K562 (cell line): ENCODE measurements at regions not wholly inside any gene's neighbourhood (a gene's known extent, or its start where the extent isn't known, plus 50 kb on each side); places are given as distances from the start of the nearest gene placed in this dataset.

Experiments
- ATAC-seq: fragments of 200-7000 bp; cut with Tn5 transposase; 3 replicates; pipeline ENCODE4 v1.9.1; 2020; ENCODE audit warnings: moderate library complexity
- BruUV-seq: library from RNA; stranded (reverse); fragments of 400-500 nt; replicated peaks from 2 replicates; lab custom pipeline; 2021; lab: Mats Ljungman, UMichigan
- CTCF ChIA-PET: fragments of 300-600 bp; formaldehyde crosslinking; extraction: SDS; loops from one replicate; lab custom pipeline; 2021; ENCODE audit warnings: low intra/inter-chr PET ratio; lab: Yijun Ruan, JAX
- POLR2A ChIA-PET: fragments of 300-600, 350-650 bp; sonication (Branson Sonifier 250); formaldehyde crosslinking; extraction: SDS; loops from one replicate; lab custom pipeline; 2021; ENCODE audit warnings: antibody characterized with exemption, inconsistent platforms; lab: Yijun Ruan, JAX
- DNase-seq, 4 experiments: peaks; one replicate each; pipeline versions ENCODE4 v3.0.0 to v3.0.0-alpha.2; 2011 to 2018; ENCODE audit warnings: low spot score in 3 of 4, mixed read lengths in 3 of 4; ENCODE audit errors: extremely low read depth in 1 of 4
- FAIRE-seq: peaks from 2 replicates; lab custom pipeline; 2011; peaks lifted over from hg19 to GRCh38; lab: Jason Lieb, UNC
- H2AFZ ChIP-seq: 2 replicates; pipeline ENCODE4 v1.6.0; 2011; ENCODE audit warnings: low read depth, low read length, control low read depth, inconsistent platforms
- H3K27ac ChIP-seq: fragments of 200-600 bp; 3 replicates; pipeline ENCODE4 v1.8.0; 2011; ENCODE audit warnings: low read depth, mild to moderate bottlenecking, control low read depth, inconsistent platforms, low read length, moderate library complexity, mixed read lengths; ENCODE audit errors: extremely low read depth
- H3K27me3 ChIP-seq, 2 experiments: fragments of 300-600 bp in 1 of 2; 2 replicates in 1 of 2; 3 replicates in 1 of 2; pipeline versions ENCODE4 v1.6.0 to v1.8.0; 2011; ENCODE audit warnings: inconsistent platforms in 2 of 2, low read length in 2 of 2, mild to moderate bottlenecking in 1 of 2, mixed read lengths in 1 of 2, moderate library complexity in 1 of 2; ENCODE audit not compliant: control insufficient read depth in 2 of 2, insufficient read depth in 2 of 2
- H3K36me3 ChIP-seq: fragments of 300-600 bp; 3 replicates; pipeline ENCODE4 v1.8.0; 2011; ENCODE audit warnings: mild to moderate bottlenecking, low read length, inconsistent platforms; ENCODE audit not compliant: control insufficient read depth, insufficient read depth
- H3K4me1 ChIP-seq, 2 experiments: fragments of 200-600 bp in 1 of 2; replicated peaks in 1 of 2; 2 replicates in 1 of 2; 3 replicates in 1 of 2; pipeline versions ENCODE4 v1.5.1 to v1.8.0; 2011; ENCODE audit warnings: inconsistent platforms in 2 of 2, low read length in 2 of 2, mild to moderate bottlenecking in 1 of 2, mixed read lengths in 1 of 2, moderate library complexity in 1 of 2; ENCODE audit not compliant: control insufficient read depth in 2 of 2, insufficient read depth in 2 of 2
- H3K4me2 ChIP-seq: 2 replicates; pipeline ENCODE4 v1.6.1; 2011; ENCODE audit warnings: low read length, control low read depth, inconsistent platforms, mixed read lengths; ENCODE audit not compliant: insufficient read depth
- H3K4me3 ChIP-seq: fragments of 200-600 bp; sonication (generic), shearing (Covaris generic); 2 replicates; pipeline ENCODE4 v1.5.1; 2016; ENCODE audit warnings: control low read depth, inconsistent platforms
- H3K79me2 ChIP-seq: fragments of 200-600 bp; 3 replicates; pipeline ENCODE4 v1.8.0; 2011; ENCODE audit warnings: low read length, inconsistent platforms; ENCODE audit not compliant: control insufficient read depth, insufficient read depth
- H3K9ac ChIP-seq, 2 experiments: 2 replicates each; pipeline versions ENCODE4 v1.6.0 to v1.6.1; 2011; ENCODE audit warnings: low read depth in 2 of 2, low read length in 2 of 2, control low read depth in 1 of 2, inconsistent platforms in 1 of 2, mild to moderate bottlenecking in 1 of 2, mixed read lengths in 1 of 2; ENCODE audit not compliant: insufficient read depth in 1 of 2
- H3K9me1 ChIP-seq: one replicate; pipeline ENCODE4 v1.6.0; 2011; ENCODE audit warnings: inconsistent platforms, mild to moderate bottlenecking, low read length, moderate library complexity; ENCODE audit not compliant: control insufficient read depth, insufficient read depth
- H3K9me3 ChIP-seq: replicated peaks from 2 replicates; pipeline ENCODE4 v1.5.1; 2011; ENCODE audit warnings: low read depth, low read length, inconsistent platforms; ENCODE audit not compliant: control insufficient read depth, insufficient read depth
- H4K20me1 ChIP-seq: replicated peaks from 2 replicates; pipeline ENCODE4 v1.6.1; 2011; ENCODE audit warnings: low read length, inconsistent platforms, mixed read lengths; ENCODE audit not compliant: control insufficient read depth, insufficient read depth
- HBP1 ChIP-seq: fragments of 450-650 bp; formaldehyde crosslinking; IDR thresholded peaks from 2 replicates; pipeline ENCODE4 v1.4.0; 2022; ENCODE audit warnings: missing genetic modification characterization
- HES1 ChIP-seq: fragments of 450-650 bp; IDR thresholded peaks from 2 replicates; pipeline ENCODE4 v1.6.1; 2016; ENCODE audit warnings: low read depth, mild to moderate bottlenecking, moderate library complexity
- LEF1 ChIP-seq: fragments of 450-650 bp; IDR thresholded peaks from 2 replicates; pipeline ENCODE4 v1.6.1; 2016; ENCODE audit warnings: mild to moderate bottlenecking
- MBD2 ChIP-seq: sonication (generic); IDR thresholded peaks from 2 replicates; pipeline ENCODE4 v1.6.1; 2016; ENCODE audit warnings: low read depth, borderline replicate concordance
- MCM2 ChIP-seq: fragments of 450-650 bp; IDR thresholded peaks from 2 replicates; pipeline ENCODE4 v1.6.1; 2017; ENCODE audit warnings: low read depth, mild to moderate bottlenecking
- NFE2L1 ChIP-seq: fragments of 450-650 bp; IDR thresholded peaks from 2 replicates; pipeline ENCODE4 v1.6.1; 2016; ENCODE audit warnings: missing genetic modification characterization, low read depth, mild to moderate bottlenecking, missing compliant biosample characterization, moderate library complexity, borderline replicate concordance
- NR2F6 ChIP-seq: fragments of 450-650 bp; formaldehyde crosslinking; IDR thresholded peaks from 2 replicates; pipeline ENCODE4 v1.4.0; 2020; ENCODE audit warnings: mild to moderate bottlenecking
- RBBP5 ChIP-seq: fragments of 200-600 bp; sonication (generic); IDR thresholded peaks from 2 replicates; pipeline ENCODE4 v1.6.1; 2012; ENCODE audit warnings: borderline replicate concordance, mild to moderate bottlenecking, low read length, control low read depth, inconsistent platforms; ENCODE audit not compliant: insufficient read depth, poor library complexity, severe bottlenecking
- WHSC1 ChIP-seq: IDR thresholded peaks from one replicate; pipeline ENCODE4 v1.6.1; 2012; ENCODE audit warnings: low read length, control low read depth, inconsistent platforms
- ZKSCAN1 ChIP-seq: fragments of 150-350 bp; IDR thresholded peaks from 2 replicates; pipeline ENCODE4 v1.6.1; 2016; ENCODE audit warnings: low read depth, low read length
- ZNF197 ChIP-seq: fragments of 200-800 bp; sonication (Bioruptor generic); IDR thresholded peaks from 2 replicates; pipeline ENCODE4 v1.6.1; 2016; ENCODE audit warnings: low read depth, missing genetic modification characterization, missing compliant biosample characterization
- ZNF740 ChIP-seq, 3 experiments: fragments of 200-800 bp in 1 of 3; sonication (Bioruptor generic) in 1 of 3; sonication (generic) in 1 of 3; formaldehyde crosslinking in 1 of 3; IDR thresholded peaks; 2 replicates each; pipeline versions ENCODE4 v1.6.1 to v1.8.0; 2016 to 2022; ENCODE audit warnings: mild to moderate bottlenecking in 2 of 3, missing compliant biosample characterization in 2 of 3, missing genetic modification characterization in 2 of 3, missing genetic modification reagents in 1 of 3
- ZSCAN32 ChIP-seq: fragments of 450-650 bp; formaldehyde crosslinking; IDR thresholded peaks from 2 replicates; pipeline ENCODE4 v1.4.0; 2020; ENCODE audit warnings: mild to moderate bottlenecking, moderate library complexity
- WGBS: fragments of 100-300 bp; shearing (Covaris generic); methylation state at CpG from one replicate; pipeline ENCODE4 v1.1.6; 2016; ENCODE audit warnings: low coverage, mixed read lengths; ENCODE audit not compliant: insufficient coverage; ENCODE audit errors: missing lambda C conversion rate; 5-methylcytosine and 5-hydroxymethylcytosine counted together
- in situ Hi-C: fragments of 300-500 bp; cut with MboI; formaldehyde crosslinking; loops from 4 replicates; pipeline ENCODE4 v1.15.0; 2018; ENCODE audit warnings: inconsistent platforms, mixed read lengths
- intact Hi-C: fragments of 100-400 bp; cut with micrococcal nuclease; formaldehyde crosslinking; loops from 2 replicates; pipeline ENCODE4 v1.14.2; 2022

GRCh38 chr18:76715012-76715610 lies 107.2 kb upstream of the ZNF236 start:
- Histone ChIP-seq H3K9ac (no peak overlapping the region), H3K27ac (no peak overlapping the region), H3K9me1 (no peaks in the 10 kb centered on the region), H3K4me1 (no peaks in the 10 kb centered on the region), H4K20me1 (no peaks in the 10 kb centered on the region), H3K4me2 (no peak overlapping the region), H3K27me3 (peaks cover 0 to 28% of the 10 kb centered on the region in 2 experiments; a peak in 2 of 5 replicates), H3K4me3 (no peak overlapping the region), H3K79me2 (no peaks in the 10 kb centered on the region), H3K36me3 (no peaks in the 10 kb centered on the region), H3K9me3 (no peaks in the 10 kb centered on the region), H2AFZ (no peak overlapping the region)
- ChIA-PET POLR2A (no interaction called here), CTCF (no interaction called here)
- 2% methylated on average over 12 of the region's 16 CpGs for WGBS
- no TSS peak for BruUV-seq
- DNase-seq, result no peak
- intact Hi-C loops, result no loop called here
- in situ Hi-C loops, result no loop called here
- TF ChIP-seq HBP1 (CRISPR knock-in tag), result no peak
- no peak for TF ChIP-seq WHSC1
- no peak for TF ChIP-seq ZSCAN32 (CRISPR knock-in tag)
- no peak for FAIRE-seq
- ATAC-seq, result no peak

- no peak overlapping the region for H3K4me3 ChIP-seq
- ChIA-PET CTCF (no interaction called here), POLR2A (no interaction called here)
- intact Hi-C loops (no loop called here), in situ Hi-C loops (no loop called here)
- H3K9me3 ChIP-seq, result no peaks in the 10 kb centered on the region
- H3K27me3 ChIP-seq, result peaks cover 0 to 28% of the 10 kb centered on the region in 2 experiments; a peak in 2 of 5 replicates
- no TSS peak for BruUV-seq
- H3K4me2 ChIP-seq, result no peak overlapping the region
- no peak for DNase-seq
- no peaks in the 10 kb centered on the region for H3K9me1 ChIP-seq
- H3K9ac ChIP-seq, result no peak overlapping the region
- no peaks in the 10 kb centered on the region for H3K79me2 ChIP-seq
- WGBS, result 0% methylated on average over 6 of the region's 8 CpGs
- no peaks in the 10 kb centered on the region for H4K20me1 ChIP-seq
- peaks cover 0 to 7% of the 10 kb centered on the region in 2 experiments; a peak in 1 of 5 replicates for H3K4me1 ChIP-seq
- H3K27ac ChIP-seq, result no peak overlapping the region
- ATAC-seq, result no peak
- H2AFZ ChIP-seq, result no peak overlapping the region
- H3K36me3 ChIP-seq, result no peaks in the 10 kb centered on the region
- no peak for FAIRE-seq
- no peak for TF ChIP-seq ZNF197 (CRISPR knock-in tag)
- TF ChIP-seq RBBP5, result no peak
- no peak for TF ChIP-seq NR2F6 (CRISPR knock-in tag)
- no peak for TF ChIP-seq NFE2L1
- no peak for TF ChIP-seq ZNF740 (CRISPR knock-in tag; IDR thresholded peaks at IDR 0.05)
- no peak for TF ChIP-seq ZNF740 (tag; IDR thresholded peaks at IDR 0.05)
- no peak for TF ChIP-seq LEF1
- no peak for TF ChIP-seq MCM2
- TF ChIP-seq HES1, result no peak
- no peak for TF ChIP-seq ZKSCAN1
- TF ChIP-seq MBD2, result no peak
These were observed 108.9 kb upstream of the ZNF236 start for GRCh38 chr18:76713432-76713831.
